H1 (cell line): ENCODE measurements at regions not wholly inside any gene's neighbourhood (a gene's known extent, or its start where the extent isn't known, plus 50 kb on each side); places are given as distances from the start of the nearest gene placed in this dataset.

Experiments
- CTCF ChIA-PET: fragments of 300-600 bp; sonication (Branson Sonifier 250); formaldehyde crosslinking; loops from one replicate; lab custom pipeline; 2021; ENCODE audit not compliant: partially characterized antibody; lab: Charles Lee
- POLR2A ChIA-PET: fragments of 300-600 bp; sonication (Branson Sonifier 250); formaldehyde crosslinking; loops from one replicate; lab custom pipeline; 2021; ENCODE audit warnings: inconsistent platforms; ENCODE audit not compliant: partially characterized antibody; lab: Charles Lee
- DNase-seq, 2 experiments: peaks; one replicate each; pipeline versions ENCODE4 v3.0.0 to v3.0.0-alpha.2; 2010 to 2022; ENCODE audit warnings: low spot score in 2 of 2, low read depth in 1 of 2, mixed read lengths in 1 of 2
- FAIRE-seq: peaks from 2 replicates; lab custom pipeline; 2011; peaks lifted over from hg19 to GRCh38; lab: Jason Lieb, UNC
- H2AFZ ChIP-seq: 2 replicates; pipeline ENCODE4 v1.8.1; 2012; ENCODE audit warnings: low read length, inconsistent platforms
- H2AK5ac ChIP-seq: 2 replicates; pipeline ENCODE4 v1.6.1; 2013; ENCODE audit warnings: low read depth, low read length
- H2BK120ac ChIP-seq: replicated peaks from 2 replicates; pipeline ENCODE3; 2013; ENCODE audit warnings: low read depth, low read length, inconsistent platforms
- H2BK12ac ChIP-seq: 2 replicates; pipeline ENCODE4 v1.6.1; 2013; ENCODE audit warnings: low read depth, low read length
- H2BK15ac ChIP-seq: 2 replicates; pipeline ENCODE4 v1.6.1; 2013; ENCODE audit warnings: low read length
- H2BK20ac ChIP-seq: 2 replicates; pipeline ENCODE4 v1.6.1; 2013; ENCODE audit warnings: low read length
- H2BK5ac ChIP-seq: 2 replicates; pipeline ENCODE4 v1.6.1; 2013; ENCODE audit warnings: low read depth, low read length
- H3K14ac ChIP-seq: 2 replicates; pipeline ENCODE4 v1.6.1; 2013; ENCODE audit warnings: inconsistent platforms; ENCODE audit not compliant: insufficient read length
- H3K18ac ChIP-seq: 2 replicates; pipeline ENCODE4 v1.6.1; 2013; ENCODE audit warnings: low read length; ENCODE audit errors: extremely low read depth
- H3K23ac ChIP-seq: 2 replicates; pipeline ENCODE4 v1.6.1; 2013; ENCODE audit warnings: inconsistent platforms; ENCODE audit not compliant: insufficient read length
- H3K23me2 ChIP-seq: 2 replicates; pipeline ENCODE4 v1.6.1; 2013; ENCODE audit warnings: low read depth, low read length
- H3K27ac ChIP-seq: 2 replicates; pipeline ENCODE4 v1.6.1; 2011; ENCODE audit warnings: low read depth, low read length, inconsistent platforms
- H3K27me3 ChIP-seq, 4 experiments: replicated peaks in 1 of 4; 1 replicate in 1 of 4; 2 replicates in 3 of 4; pipeline versions ENCODE4 v1.6.1 to v1.8.1; 2011 to 2013; ENCODE audit warnings: low read length in 3 of 4, mild to moderate bottlenecking in 3 of 4, inconsistent platforms in 2 of 4, mixed read lengths in 2 of 4, moderate library complexity in 1 of 4; ENCODE audit not compliant: control insufficient read depth in 3 of 4, insufficient read depth in 3 of 4; ENCODE audit errors: extremely low read depth in 1 of 4
- H3K36me3 ChIP-seq, 4 experiments: 2 replicates each; pipeline versions ENCODE4 v1.6.1 to v1.8.1; 2011 to 2013; ENCODE audit warnings: mild to moderate bottlenecking in 4 of 4, low read length in 3 of 4, moderate library complexity in 2 of 4, control low read depth in 1 of 4, inconsistent platforms in 1 of 4; ENCODE audit not compliant: insufficient read depth in 4 of 4, control insufficient read depth in 2 of 4
- H3K4ac ChIP-seq: replicated peaks from 2 replicates; pipeline ENCODE3; 2013; ENCODE audit warnings: low read length, low read depth, mixed read lengths, inconsistent platforms; ENCODE audit not compliant: insufficient read length
- H3K4me1 ChIP-seq, 4 experiments: replicated peaks in 1 of 4; 1 replicate in 1 of 4; 2 replicates in 3 of 4; pipeline versions ENCODE4 v1.6.1 to v1.8.1; 2011 to 2013; ENCODE audit warnings: low read length in 3 of 4, inconsistent platforms in 2 of 4, mixed read lengths in 1 of 4; ENCODE audit not compliant: insufficient read depth in 4 of 4, control insufficient read depth in 3 of 4
- H3K4me2 ChIP-seq, 2 experiments: 2 replicates each; pipeline versions ENCODE4 v1.6.1 to v1.8.1; 2011 to 2013; ENCODE audit warnings: low read depth in 2 of 2, low read length in 2 of 2, control low read depth in 1 of 2, inconsistent platforms in 1 of 2, mild to moderate bottlenecking in 1 of 2; ENCODE audit not compliant: insufficient read depth in 1 of 2
- H3K4me3 ChIP-seq, 4 experiments: fragments of 200-600, 300-600 bp in 1 of 4; sonication (generic), shearing (Covaris generic), sonication (Bioruptor Twin) in 1 of 4; 2 replicates each; pipeline versions ENCODE4 v1.5.1 to v1.8.1; 2011 to 2016; ENCODE audit warnings: low read length in 4 of 4, low read depth in 3 of 4, control low read depth in 2 of 4, inconsistent platforms in 2 of 4, mild to moderate bottlenecking in 2 of 4, mixed read lengths in 1 of 4, moderate library complexity in 1 of 4; ENCODE audit not compliant: insufficient read depth in 2 of 4; ENCODE audit errors: extremely low read depth in 1 of 4
- H3K56ac ChIP-seq: replicated peaks from 2 replicates; pipeline ENCODE3; 2013; ENCODE audit warnings: low read depth, mild to moderate bottlenecking, mixed read lengths, low read length, inconsistent platforms; ENCODE audit not compliant: insufficient read length
- H3K79me1 ChIP-seq: 2 replicates; pipeline ENCODE4 v1.6.1; 2013; ENCODE audit warnings: low read depth, low read length, control low read depth
- H3K79me2 ChIP-seq, 2 experiments: 2 replicates each; pipeline versions ENCODE4 v1.6.1 to v1.8.1; 2012 to 2013; ENCODE audit warnings: low read length in 2 of 2, mild to moderate bottlenecking in 2 of 2, inconsistent platforms in 1 of 2; ENCODE audit not compliant: insufficient read depth in 2 of 2, control insufficient read depth in 1 of 2
- H3K9ac ChIP-seq, 4 experiments: replicated peaks in 1 of 4; 1 replicate in 1 of 4; 2 replicates in 3 of 4; pipeline versions ENCODE4 v1.6.1 to v1.8.1; 2011 to 2013; ENCODE audit warnings: low read depth in 3 of 4, low read length in 3 of 4, control low read depth in 2 of 4, mild to moderate bottlenecking in 2 of 4, moderate library complexity in 2 of 4, inconsistent platforms in 1 of 4; ENCODE audit errors: extremely low read depth in 1 of 4
- H3K9me3 ChIP-seq, 2 experiments: 2 replicates each; pipeline versions ENCODE4 v1.6.1 to v1.8.1; 2012 to 2013; ENCODE audit warnings: mild to moderate bottlenecking in 2 of 2, moderate library complexity in 2 of 2, control low read depth in 1 of 2, inconsistent platforms in 1 of 2, low read depth in 1 of 2, low read length in 1 of 2, mixed read lengths in 1 of 2; ENCODE audit not compliant: insufficient read depth in 2 of 2
- H4K20me1 ChIP-seq, 2 experiments: replicated peaks in 1 of 2; 2 replicates each; pipeline versions ENCODE3 to v1.8.1; 2011 to 2013; ENCODE audit warnings: inconsistent platforms in 2 of 2, low read length in 2 of 2, mild to moderate bottlenecking in 1 of 2; ENCODE audit not compliant: insufficient read depth in 2 of 2, control insufficient read depth in 1 of 2
- H4K5ac ChIP-seq: 2 replicates; pipeline ENCODE4 v1.6.1; 2013; ENCODE audit warnings: low read length, low read depth, mixed read lengths, inconsistent platforms; ENCODE audit not compliant: insufficient read length
- H4K8ac ChIP-seq: 2 replicates; pipeline ENCODE4 v1.8.0; 2013; ENCODE audit warnings: mild to moderate bottlenecking, moderate library complexity, low read length, inconsistent platforms; ENCODE audit not compliant: insufficient read depth; ENCODE audit errors: extremely low read depth
- H4K91ac ChIP-seq: replicated peaks from 2 replicates; pipeline ENCODE3; 2013; ENCODE audit warnings: low read length, mixed read lengths, inconsistent platforms; ENCODE audit not compliant: insufficient read length
- CTBP2 ChIP-seq: IDR thresholded peaks from 2 replicates; pipeline ENCODE4 v1.7.0; 2011; ENCODE audit warnings: borderline replicate concordance, mild to moderate bottlenecking, moderate library complexity, mixed read lengths, low read length; ENCODE audit not compliant: insufficient read depth, insufficient read length
- GABPA ChIP-seq: IDR thresholded peaks from 2 replicates; pipeline ENCODE4 v1.6.1; 2011; ENCODE audit warnings: mild to moderate bottlenecking, low read length, moderate library complexity, borderline replicate concordance; ENCODE audit not compliant: insufficient read depth
- POLR2AphosphoS5 ChIP-seq: IDR thresholded peaks from 2 replicates; pipeline ENCODE4 v1.6.1; 2011; ENCODE audit warnings: low read depth, low read length
- RAD21 ChIP-seq, 2 experiments: IDR thresholded peaks in 1 of 2; conservative IDR thresholded peaks in 1 of 2; 2 replicates each; pipeline ENCODE4 v1.6.1; 2011; ENCODE audit warnings: low read depth in 2 of 2, low read length in 2 of 2, improper control_type of control experiment in 1 of 2, inconsistent platforms in 1 of 2, mild to moderate bottlenecking in 1 of 2, moderate library complexity in 1 of 2
- WGBS, 2 experiments: shearing (Covaris generic) in 1 of 2; methylation state at CpG; one replicate each; pipeline versions ENCODE4 v1.1.6 to v1.1.7; 2013 to 2015; ENCODE audit warnings: low lambda C conversion rate in 2 of 2, mixed read lengths in 2 of 2, inconsistent platforms in 1 of 2, low coverage in 1 of 2, missing lambda C conversion rate in 1 of 2; ENCODE audit not compliant: insufficient replicate concordance in 2 of 2, insufficient coverage in 1 of 2, insufficient read length in 1 of 2; ENCODE audit errors: extremely low coverage in 1 of 2, missing lambda C conversion rate in 1 of 2; 5-methylcytosine and 5-hydroxymethylcytosine counted together
- TF ChIP-seq, protein P1 (sequence below): IDR thresholded peaks from 2 replicates; pipeline ENCODE4 v1.6.1; 2012; ENCODE audit warnings: inconsistent platforms
- TF ChIP-seq, protein P2 (sequence below), 3 experiments: IDR thresholded peaks; 1 replicate in 2 of 3; 2 replicates in 1 of 3; pipeline versions ENCODE4 v1.5.1 to v1.6.1; 2011; ENCODE audit warnings: low read length in 3 of 3, mild to moderate bottlenecking in 3 of 3, inconsistent platforms in 2 of 3, low read depth in 1 of 3, moderate library complexity in 1 of 3; ENCODE audit not compliant: insufficient read depth in 1 of 3; ENCODE audit errors: control extremely low read depth in 1 of 3

DNA sequence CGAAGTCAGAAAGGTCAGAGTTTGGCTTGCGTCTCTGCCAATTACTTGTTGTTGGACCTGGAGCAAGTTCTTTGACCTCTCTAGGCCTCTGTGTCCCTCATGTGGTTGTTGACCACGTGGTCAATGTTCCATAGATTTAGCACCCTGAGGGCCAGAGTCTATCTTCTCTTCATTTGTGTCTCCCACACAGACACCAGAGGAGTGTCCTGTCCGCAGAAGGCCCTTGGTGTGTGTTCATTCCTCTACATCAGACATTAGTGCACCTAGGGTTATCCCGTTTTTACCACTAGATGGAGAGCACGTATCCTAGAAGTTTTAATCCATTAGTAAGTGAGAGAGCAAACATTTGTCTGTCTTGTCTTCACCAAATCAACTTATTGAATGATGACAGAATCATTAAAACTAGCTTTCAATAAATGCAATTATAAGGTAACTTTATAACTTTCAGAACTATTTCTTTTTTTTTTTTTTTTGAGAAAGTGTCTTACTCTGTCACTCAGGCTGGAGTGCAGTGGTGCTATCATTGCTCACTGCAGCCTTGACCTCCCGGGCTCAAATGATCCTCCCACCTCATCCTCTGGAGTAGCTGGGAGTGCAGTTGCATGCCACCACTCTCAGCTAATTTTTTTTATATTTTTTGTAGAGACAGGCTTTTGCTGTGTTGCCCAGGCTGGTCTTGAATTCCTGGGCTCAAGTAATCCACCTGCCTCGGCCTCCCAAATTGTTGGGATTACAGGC is 122.5 kb upstream of the ANKRD1 start:
- Histone ChIP-seq H3K18ac (no peak overlapping the region), H2BK20ac (no peak overlapping the region), H3K56ac (no peak overlapping the region), H3K14ac (no peak overlapping the region), H3K4ac (no peak overlapping the region), H2BK12ac (no peak overlapping the region), H4K20me1 (no peaks in the 10 kb centered on the region), H2BK5ac (no peak overlapping the region), H3K9me3 (no peaks in the 10 kb centered on the region), H4K8ac (no peak overlapping the region), H3K23me2 (no peaks in the 10 kb centered on the region), H2AFZ (no peak overlapping the region), H3K4me2 (no peak overlapping the region), H3K27ac (no peak overlapping the region), H2AK5ac (no peak overlapping the region), H3K4me3 (no peak overlapping the region), H3K23ac (no peak overlapping the region), H2BK15ac (no peak overlapping the region), H3K79me2 (no peaks in the 10 kb centered on the region), H3K9ac (no peak overlapping the region), H3K27me3 (no peaks in the 10 kb centered on the region; a peak in 1 of 7 replicates), H4K91ac (no peak overlapping the region), H4K5ac (no peak overlapping the region), H3K79me1 (no peaks in the 10 kb centered on the region), H2BK120ac (no peak overlapping the region), H3K36me3 (no peaks in the 10 kb centered on the region), H3K4me1 (no peaks in the 10 kb centered on the region)
- WGBS, 2 experiments, result 68% methylated on average over 8 of the region's 8 CpGs; no CpG with 5 or more reads in 1 of the 2 experiments
- ChIA-PET POLR2A (no interaction called here), CTCF (interaction anchor here (0.6 to 6.9 kb wide), 28 partner anchors 10 to 714 kb away, joined by 3 to 82 read pairs (median 3); no protein-coding TSS in a partner anchor)
- TF ChIP-seq GABPA, result no peak
- TF ChIP-seq CTBP2, result no peak
- TF ChIP-seq POLR2AphosphoS5, result no peak
- TF ChIP-seq RAD21 (IDR thresholded peaks at IDR 0.05 in 1 of 2, conservative IDR thresholded peaks at IDR 0.05 in 1 of 2; ENCODE audit: low read depth in 2 of 2, low read length in 2 of 2), result peak; percentile 76 to 80
- TF ChIP-seq, protein P1, sequence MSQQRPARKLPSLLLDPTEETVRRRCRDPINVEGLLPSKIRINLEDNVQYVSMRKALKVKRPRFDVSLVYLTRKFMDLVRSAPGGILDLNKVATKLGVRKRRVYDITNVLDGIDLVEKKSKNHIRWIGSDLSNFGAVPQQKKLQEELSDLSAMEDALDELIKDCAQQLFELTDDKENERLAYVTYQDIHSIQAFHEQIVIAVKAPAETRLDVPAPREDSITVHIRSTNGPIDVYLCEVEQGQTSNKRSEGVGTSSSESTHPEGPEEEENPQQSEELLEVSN, result no peak
- TF ChIP-seq, protein P2, sequence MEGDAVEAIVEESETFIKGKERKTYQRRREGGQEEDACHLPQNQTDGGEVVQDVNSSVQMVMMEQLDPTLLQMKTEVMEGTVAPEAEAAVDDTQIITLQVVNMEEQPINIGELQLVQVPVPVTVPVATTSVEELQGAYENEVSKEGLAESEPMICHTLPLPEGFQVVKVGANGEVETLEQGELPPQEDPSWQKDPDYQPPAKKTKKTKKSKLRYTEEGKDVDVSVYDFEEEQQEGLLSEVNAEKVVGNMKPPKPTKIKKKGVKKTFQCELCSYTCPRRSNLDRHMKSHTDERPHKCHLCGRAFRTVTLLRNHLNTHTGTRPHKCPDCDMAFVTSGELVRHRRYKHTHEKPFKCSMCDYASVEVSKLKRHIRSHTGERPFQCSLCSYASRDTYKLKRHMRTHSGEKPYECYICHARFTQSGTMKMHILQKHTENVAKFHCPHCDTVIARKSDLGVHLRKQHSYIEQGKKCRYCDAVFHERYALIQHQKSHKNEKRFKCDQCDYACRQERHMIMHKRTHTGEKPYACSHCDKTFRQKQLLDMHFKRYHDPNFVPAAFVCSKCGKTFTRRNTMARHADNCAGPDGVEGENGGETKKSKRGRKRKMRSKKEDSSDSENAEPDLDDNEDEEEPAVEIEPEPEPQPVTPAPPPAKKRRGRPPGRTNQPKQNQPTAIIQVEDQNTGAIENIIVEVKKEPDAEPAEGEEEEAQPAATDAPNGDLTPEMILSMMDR (IDR thresholded peaks at IDR 0.05; ENCODE audit: control extremely low read depth in 1 of 3, insufficient read depth in 1 of 3, low read depth in 1 of 3, low read length in 3 of 3), result peak in 2 of 3 experiments; percentile 44 to 68; a peak in 2 of 4 replicates
- DNase-seq (no peak), FAIRE-seq (no peak)
